ENCODE measurements at regions not wholly inside any gene's neighbourhood (a gene's known extent, or its start where the extent isn't known, plus 50 kb on each side); places are given as distances from the start of the nearest gene placed in this dataset.

- no peak for TF ChIP-seq TAF1 (IDR thresholded peaks at IDR 0.05; ENCODE audit: borderline replicate concordance, low read depth, low read length)
- TF ChIP-seq POLR2A (IDR thresholded peaks at IDR 0.05; ENCODE audit: low read depth, low read length) = no peak
These were observed 94.6 kb downstream of the DACT1 start for GRCh38 chr14:58732387-58732786.
